HG03432 (cell line): ENCODE measurements at regions not wholly inside any gene's neighbourhood (a gene's known extent, or its start where the extent isn't known, plus 50 kb on each side); places are given as distances from the start of the nearest gene placed in this dataset.
"Not testable (repeated sequence)": the region's sequence is repeated elsewhere in the genome, so short reads cannot be mapped to it uniquely, and the experiment has no call there.

Experiments used
- ATAC-seq: cut with Tn5 transposase; IDR thresholded peaks from one replicate; pipeline ENCODE4 v1.9.1; 2021; ENCODE audit warnings: mild to moderate bottlenecking, moderate library complexity; ENCODE audit not compliant: unreplicated experiment

- no peak for ATAC-seq
Measured at GRCh38 chr3:5581743-5582142, 394.2 kb downstream of the EDEM1 start.

DNA sequence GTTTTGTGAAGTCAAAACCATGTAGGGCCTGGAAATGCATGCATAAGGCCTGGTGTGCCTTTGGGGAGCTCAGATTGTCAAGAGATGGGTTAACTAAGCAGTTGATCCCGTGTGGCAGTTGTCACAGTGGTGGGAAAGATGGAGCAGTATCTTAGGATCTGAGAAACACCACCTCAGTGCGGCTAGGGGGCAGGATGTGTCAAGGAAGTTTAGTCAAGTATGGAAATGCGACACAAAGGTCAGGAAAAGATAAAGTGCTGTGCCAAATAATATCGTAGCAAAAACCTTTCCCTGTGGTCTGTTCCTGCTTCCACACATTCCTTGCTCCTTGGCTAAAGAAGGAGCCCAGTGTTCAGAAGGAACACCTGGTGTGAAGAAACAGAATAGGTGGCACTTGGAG, 396.4 kb downstream of the EDEM1 start:
- no peak for ATAC-seq

GRCh38 chr3:5585085-5585484, 397.6 kb downstream of the EDEM1 start:
- no peak for ATAC-seq

- no peak for ATAC-seq
Measured at GRCh38 chr3:5606884-5607472, 419.5 kb downstream of the EDEM1 start.

GRCh38 chr3:5607581-5607980, 420.1 kb downstream of the EDEM1 start:
- peak; percentile 64 for ATAC-seq

GRCh38 chr3:5608971-5609370, 421.5 kb downstream of the EDEM1 start:
- not testable (repeated sequence) for ATAC-seq

DNA sequence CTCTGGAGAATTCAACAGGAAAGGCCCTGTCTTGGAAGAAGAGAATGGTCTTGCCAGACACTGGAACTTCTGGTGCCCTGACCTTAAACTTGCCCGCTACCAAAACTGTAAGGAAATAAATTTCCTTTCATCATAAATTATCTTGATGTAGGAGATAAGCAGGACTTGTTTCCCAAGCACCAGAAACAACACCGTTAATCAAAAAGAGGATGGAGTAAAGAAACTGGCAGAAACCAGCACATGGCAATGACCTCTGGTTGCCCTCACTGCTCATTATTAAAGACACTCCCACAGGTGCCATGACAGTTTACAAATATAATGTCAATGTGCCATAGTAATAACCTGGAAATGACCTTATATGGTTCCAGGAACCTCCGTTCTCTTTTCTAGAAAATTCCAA, 426.1 kb downstream of the EDEM1 start:
- ATAC-seq, result no peak

GRCh38 chr3:5616873-5617272, 429.4 kb downstream of the EDEM1 start:
- ATAC-seq, result no peak

DNA sequence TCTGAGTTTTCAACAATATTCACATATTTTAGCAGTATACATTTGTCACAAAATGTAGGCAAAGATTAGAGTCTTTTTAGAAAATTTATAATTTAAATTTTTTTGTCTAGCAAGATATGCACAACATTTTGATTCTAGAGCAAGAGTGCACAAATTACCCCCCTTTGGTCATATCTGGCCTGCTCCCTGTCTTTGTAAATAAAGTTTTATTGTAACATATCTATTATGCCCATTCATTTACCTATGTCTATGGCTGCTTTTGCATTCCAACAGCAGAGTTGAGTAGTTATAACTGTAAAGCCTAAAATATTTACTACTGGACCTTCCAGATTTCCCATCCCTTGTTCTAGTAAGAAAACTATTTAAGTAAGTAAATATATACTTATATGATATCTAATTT, 430.7 kb downstream of the EDEM1 start:
- ATAC-seq, result no peak

DNA sequence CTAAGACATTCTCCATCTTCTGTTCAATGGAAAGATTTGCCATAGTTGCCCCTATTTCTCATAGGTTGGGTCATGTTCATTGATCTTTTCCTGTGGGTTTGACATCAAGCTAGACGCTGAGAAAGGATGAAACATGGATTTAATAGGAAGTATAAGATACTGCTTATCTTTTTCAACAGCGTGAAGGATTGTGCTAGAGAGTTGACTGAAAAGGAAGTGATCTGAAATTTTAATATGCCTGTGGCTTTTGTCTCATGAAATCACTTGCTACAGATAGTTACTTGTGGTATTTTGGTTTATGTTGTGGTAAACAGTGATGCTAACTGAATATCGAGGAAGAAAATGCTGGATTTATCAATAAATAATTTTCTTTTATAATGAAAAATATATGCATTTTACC, 442.9 kb downstream of the EDEM1 start:
- no peak for ATAC-seq

GRCh38 chr3:5633960-5634359, 446.5 kb downstream of the EDEM1 start:
- ATAC-seq, result no peak

GRCh38 chr3:5634411-5634810, 446.9 kb downstream of the EDEM1 start:
- no peak for ATAC-seq

DNA sequence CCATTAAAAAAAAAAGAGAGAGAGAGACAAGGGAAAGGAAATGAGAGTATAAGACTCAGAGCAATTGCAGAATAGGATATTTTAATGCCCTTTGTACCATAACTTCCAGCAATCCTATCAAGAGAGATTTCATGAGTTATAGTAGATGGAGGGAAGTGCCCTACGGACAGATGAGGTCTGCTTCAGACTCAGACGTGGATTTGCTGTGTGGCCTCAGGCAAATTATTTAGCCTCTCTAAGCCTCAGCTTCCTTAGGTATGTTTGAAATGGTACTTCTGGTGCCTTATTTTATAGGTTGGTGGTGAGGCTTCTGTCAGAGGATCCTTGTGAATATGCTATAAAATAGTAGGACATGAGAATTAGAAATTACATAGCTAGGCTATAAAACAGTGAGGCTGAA, 448.2 kb downstream of the EDEM1 start:
- no peak for ATAC-seq

DNA sequence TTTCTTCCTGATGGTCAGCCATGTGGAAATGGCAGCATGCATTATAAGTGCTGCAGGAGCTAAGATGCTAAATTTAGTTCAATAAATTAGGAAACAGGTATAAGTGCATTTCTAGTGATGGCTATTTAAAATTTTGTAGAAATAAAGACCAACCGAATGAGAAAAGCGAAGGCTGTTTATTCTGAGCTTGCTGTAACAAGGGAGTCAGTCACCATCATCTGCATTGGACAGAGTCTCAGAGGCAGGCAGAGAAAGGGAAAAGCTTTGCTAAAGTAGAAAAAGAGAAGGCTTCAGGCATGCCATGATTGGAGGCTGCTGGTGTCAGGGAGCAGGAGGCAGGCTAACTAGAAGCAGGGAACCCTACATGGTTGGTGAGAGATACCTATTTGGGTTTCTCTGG, 451.0 kb downstream of the EDEM1 start:
- no peak for ATAC-seq

GRCh38 chr3:5644773-5645670, 457.5 kb downstream of the EDEM1 start:
- ATAC-seq, result no peak

DNA sequence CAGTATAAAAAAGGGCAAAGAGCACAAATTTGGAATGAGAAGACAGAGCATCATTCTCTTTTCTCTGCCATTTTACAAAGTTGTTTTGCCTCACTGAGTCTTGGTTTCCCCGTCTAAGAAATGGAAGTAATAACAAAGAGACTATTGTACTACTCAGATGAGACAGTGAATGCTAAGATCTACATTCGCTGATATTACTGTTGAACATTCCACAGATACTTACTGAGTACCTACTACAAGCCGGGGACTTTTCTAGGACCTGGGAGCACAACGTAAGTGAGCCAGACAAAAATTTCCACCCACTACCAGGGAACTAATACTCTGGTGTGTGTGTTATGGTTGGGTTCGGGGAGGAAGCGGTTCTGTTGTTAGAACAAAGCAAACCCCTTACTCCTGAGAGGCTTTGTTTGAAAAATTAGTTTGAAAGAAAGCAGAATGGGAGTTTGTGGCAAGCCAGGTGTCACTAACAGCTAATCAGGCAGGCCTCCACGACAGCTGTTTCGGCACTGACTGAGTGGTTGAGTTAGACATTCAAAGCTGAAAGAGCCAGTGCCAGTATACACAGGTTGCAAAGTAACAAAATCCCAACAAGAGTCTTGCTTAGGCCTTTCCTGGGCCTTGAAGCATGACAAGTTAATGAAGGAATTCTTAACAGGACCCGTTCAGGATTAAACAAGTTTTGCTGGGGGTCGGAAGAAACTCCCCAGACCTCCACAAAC, 458.3 kb downstream of the EDEM1 start:
- no peak for ATAC-seq

GRCh38 chr3:5650303-5650702, 462.8 kb downstream of the EDEM1 start:
- no peak for ATAC-seq

DNA sequence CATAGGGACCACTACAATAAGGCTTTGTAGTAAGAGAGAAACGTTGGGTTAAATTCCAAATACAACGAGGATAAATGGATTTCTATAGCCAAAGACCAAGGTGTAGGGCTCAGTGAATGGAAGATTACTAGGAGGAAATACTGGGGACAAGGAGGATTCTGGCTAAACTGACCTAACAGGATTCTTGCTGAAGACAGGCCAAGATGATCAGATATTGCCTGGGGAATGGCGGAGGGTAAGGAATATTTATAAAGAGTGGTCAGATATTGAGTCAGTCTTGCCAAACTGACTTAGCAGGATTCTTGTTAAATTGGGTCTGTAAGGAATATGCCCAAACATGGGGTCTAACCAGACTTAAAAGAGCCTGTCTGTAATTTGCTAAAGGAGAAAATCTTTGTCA, 463.8 kb downstream of the EDEM1 start:
- ATAC-seq, result no peak

DNA sequence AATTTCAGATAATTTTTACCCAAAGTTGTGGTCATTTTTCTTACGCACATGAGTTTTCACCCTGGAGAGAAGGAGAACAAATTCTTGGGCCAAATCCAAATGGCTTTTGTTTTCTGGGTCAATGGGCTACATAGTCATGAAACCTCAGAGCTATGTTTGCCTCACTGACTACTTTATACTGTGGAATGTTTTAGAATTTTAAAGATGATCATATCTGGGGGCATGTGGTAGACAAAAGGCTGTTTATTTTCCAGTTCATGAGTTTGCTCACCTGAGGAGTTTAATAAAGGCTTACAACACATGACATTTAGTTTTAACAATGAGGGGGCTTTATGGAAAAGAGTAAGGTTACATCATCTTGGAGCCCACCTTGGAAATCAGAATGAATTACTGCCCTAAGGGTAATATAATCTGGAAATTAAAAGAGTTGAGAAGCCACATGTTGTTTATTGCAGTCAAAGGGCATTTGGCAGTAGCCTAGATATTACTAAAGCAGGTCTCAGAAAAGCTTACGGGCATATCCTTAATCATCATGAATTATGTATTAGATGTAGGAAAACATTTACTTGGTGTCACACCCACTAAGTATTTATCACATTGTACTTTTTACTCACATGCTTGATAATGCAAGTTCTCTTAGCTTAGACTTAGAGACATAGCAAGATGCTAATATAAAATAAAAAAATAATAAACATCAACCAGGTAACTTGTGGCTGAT, 466.1 kb downstream of the EDEM1 start:
- no peak for ATAC-seq

DNA sequence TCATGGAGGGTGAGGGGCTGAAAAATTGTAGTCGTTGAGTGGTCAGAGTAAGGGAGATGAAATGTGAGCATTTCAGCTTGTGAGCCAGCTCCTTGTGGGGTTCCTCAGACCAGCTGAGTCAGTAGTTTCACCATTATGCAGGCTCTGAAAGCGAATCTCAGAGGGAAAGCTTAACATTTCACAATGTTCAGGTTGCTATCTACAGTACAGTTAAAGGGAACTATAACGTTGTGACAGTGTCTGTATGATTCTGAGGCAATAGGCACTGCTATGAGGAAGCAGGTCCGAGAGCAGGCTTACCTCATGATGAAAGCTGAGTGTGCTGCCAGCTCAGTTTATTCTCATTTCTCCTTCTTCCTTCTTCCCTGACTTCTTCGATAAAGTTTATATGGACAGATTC, 469.6 kb downstream of the EDEM1 start:
- ATAC-seq, result no peak

- no peak for ATAC-seq
Measured at GRCh38 chr3:5663601-5664000, 476.1 kb downstream of the EDEM1 start.
